ENCODE measurements at regions not wholly inside any gene's neighbourhood (a gene's known extent, or its start where the extent isn't known, plus 50 kb on each side); places are given as distances from the start of the nearest gene placed in this dataset.
"Not testable (repeated sequence)": the region's sequence is repeated elsewhere in the genome, so short reads cannot be mapped to it uniquely, and the experiment has no call there.

- Histone ChIP-seq H3K4me2 (ENCODE audit: low read depth, low read length) (no peak overlapping the region), H3K9me3 (ENCODE audit: low read length) (peaks cover 29% of the 10 kb centered on the region), H2AFZ (ENCODE audit: low read length) (no peak overlapping the region), H3K36me3 (replicated peaks in 1 of 2; ENCODE audit: control insufficient read depth in 1 of 2, insufficient read depth in 2 of 2, low read length in 2 of 2) (no peaks in the 10 kb centered on the region), H3K27ac (ENCODE audit: extremely low read length, insufficient read depth, low read length) (no peak overlapping the region), H3K4me3 (replicated peaks in 1 of 3; ENCODE audit: insufficient read depth in 1 of 3, low read depth in 2 of 3, low read length in 3 of 3) (no peak overlapping the region), H4K20me1 (ENCODE audit: insufficient read depth, low read length) (no peaks in the 10 kb centered on the region), H3K9ac (ENCODE audit: insufficient read depth, low read depth, low read length) (no peak overlapping the region), H3K4me1 (ENCODE audit: insufficient read depth, low read length) (no peaks in the 10 kb centered on the region), H3K79me2 (ENCODE audit: insufficient read depth, low read length) (no peaks in the 10 kb centered on the region), H3K27me3 (ENCODE audit: control insufficient read depth in 1 of 2, insufficient read depth in 2 of 2, low read length in 2 of 2) (no peaks in the 10 kb centered on the region)
- no peak for DNase-seq (ENCODE audit: low spot score)
- CTCF ChIA-PET (ENCODE audit: low intra/inter-chr PET ratio, low total read pairs): no interaction called here
- intact Hi-C loops (cut with micrococcal nuclease; ENCODE audit: unreplicated experiment): no loop called here
- TF ChIP-seq ZNF552 (CRISPR knock-in tag; IDR thresholded peaks at IDR 0.05; ENCODE audit: borderline replicate concordance) (no peak), MAFF (IDR thresholded peaks at IDR 0.05; ENCODE audit: low read depth, low read length) (peak; percentile 81), TOE1 (CRISPR knock-in tag; IDR thresholded peaks at IDR 0.05) (no peak), MAFK (conservative IDR thresholded peaks at IDR 0.05 in 1 of 2, IDR thresholded peaks at IDR 0.05 in 1 of 2; ENCODE audit: low read length in 2 of 2) (peak; percentile 85 to 89), MEF2D (CRISPR knock-in tag; IDR thresholded peaks at IDR 0.05) (no peak), NPAS2 (CRISPR knock-in tag; IDR thresholded peaks at IDR 0.05; ENCODE audit: borderline replicate concordance) (no peak), SP2 (CRISPR knock-in tag; IDR thresholded peaks at IDR 0.05) (no peak)
- FAIRE-seq: no peak
- in situ Hi-C loops (cut with HindIII; ENCODE audit: extremely low pct_ligation_motif_present, low pct_unique_long_range_greater_than_20kb): no loop called here
- ATAC-seq: no peak
- POLR2A ChIA-PET: no interaction called here
- BruUV-seq (replicated peaks): no TSS peak
Observed at GRCh38 chr2:193141998-193142397, 947.3 kb upstream of the TMEFF2 start.

DNA sequence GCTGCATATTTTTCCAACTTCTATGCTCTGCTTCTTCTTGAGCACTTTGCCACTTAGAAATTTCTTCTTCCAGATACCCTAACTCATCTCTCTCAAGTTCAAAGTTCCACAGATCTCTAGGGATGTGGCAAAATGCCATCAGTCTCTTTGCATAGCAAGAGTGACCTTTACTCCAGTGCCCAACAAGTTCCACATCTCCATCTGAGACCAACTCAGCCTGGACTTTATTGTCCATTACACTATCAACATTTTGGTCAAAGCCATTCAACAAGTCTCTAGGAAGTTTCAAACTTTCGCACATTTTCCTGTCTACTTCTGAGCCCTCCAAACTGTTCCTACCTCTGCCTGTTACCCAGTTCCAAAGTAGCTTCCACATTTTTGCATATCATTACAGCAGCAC is 946.2 kb upstream of the TMEFF2 start:
- H4K20me1 ChIP-seq (ENCODE audit: insufficient read depth, low read length); H3K4me3 ChIP-seq (replicated peaks in 1 of 3; ENCODE audit: insufficient read depth in 1 of 3, low read depth in 2 of 3, low read length in 3 of 3); ATAC-seq; H3K4me2 ChIP-seq (ENCODE audit: low read depth, low read length); DNase-seq (ENCODE audit: low spot score); H3K9ac ChIP-seq (ENCODE audit: insufficient read depth, low read depth, low read length); H3K79me2 ChIP-seq (ENCODE audit: insufficient read depth, low read length); H3K27me3 ChIP-seq (ENCODE audit: control insufficient read depth in 1 of 2, insufficient read depth in 2 of 2, low read length in 2 of 2); POLR2A ChIA-PET; in situ Hi-C loops (cut with HindIII; ENCODE audit: extremely low pct_ligation_motif_present, low pct_unique_long_range_greater_than_20kb); intact Hi-C loops (cut with micrococcal nuclease; ENCODE audit: unreplicated experiment); CTCF ChIA-PET (ENCODE audit: low intra/inter-chr PET ratio, low total read pairs); H3K36me3 ChIP-seq (replicated peaks in 1 of 2; ENCODE audit: control insufficient read depth in 1 of 2, insufficient read depth in 2 of 2, low read length in 2 of 2); H3K27ac ChIP-seq (ENCODE audit: extremely low read length, insufficient read depth, low read length); H3K4me1 ChIP-seq (ENCODE audit: insufficient read depth, low read length); H2AFZ ChIP-seq (ENCODE audit: low read length); BruUV-seq (replicated peaks); FAIRE-seq: not testable (repeated sequence)
- 76% methylated on average over 1 of the region's 1 CpG for WGBS (ENCODE audit: low lambda C conversion rate)
- 0 out of 2 replicates have a peak, but pooled peaks have one; percentile 16 for TF ChIP-seq BCL6 (CRISPR knock-in tag; IDR thresholded peaks at IDR 0.05)
- peaks cover 29% of the 10 kb centered on the region for H3K9me3 ChIP-seq (ENCODE audit: low read length)
